Mammary epithelial cell (primary cell): ENCODE measurements at regions not wholly inside any gene's neighbourhood (a gene's known extent, or its start where the extent isn't known, plus 50 kb on each side); places are given as distances from the start of the nearest gene placed in this dataset.

Source experiments
- EZH2 ChIP-seq: IDR thresholded peaks from 2 replicates; pipeline ENCODE4 v1.6.1; 2012; ENCODE audit warnings: low read length, inconsistent platforms, borderline replicate concordance
- TF ChIP-seq, protein P1 (sequence below), 2 donors: IDR thresholded peaks in 1 of 2; conservative IDR thresholded peaks in 1 of 2; 2 replicates each; pipeline ENCODE4 v1.5.1; 2011 to 2012; ENCODE audit warnings: inconsistent platforms in 2 of 2, low read length in 2 of 2, mild to moderate bottlenecking in 2 of 2, control low read depth in 1 of 2, low read depth in 1 of 2; ENCODE audit not compliant: insufficient read depth in 1 of 2; ENCODE audit errors: extremely low read depth in 1 of 2

DNA sequence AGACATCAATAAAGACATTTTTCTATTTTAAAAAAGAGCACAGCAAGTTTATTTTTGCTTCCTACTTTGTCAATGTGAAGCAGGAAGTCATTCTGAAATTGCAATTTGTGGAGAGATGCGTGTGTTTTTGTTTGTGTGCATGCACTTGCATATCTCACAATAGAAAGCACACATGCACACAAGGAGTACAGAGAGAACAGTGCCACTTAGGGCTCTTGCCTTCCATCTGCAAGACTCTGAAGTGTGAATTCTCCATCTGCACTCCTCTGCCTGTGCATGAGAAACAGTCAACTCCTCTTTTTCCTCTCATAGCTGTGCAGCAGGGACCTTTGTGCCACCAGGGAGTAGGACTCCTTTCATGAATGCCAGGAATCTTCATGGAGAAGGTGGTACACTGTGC lies 316.3 kb upstream of the CNR1 start:
- TF ChIP-seq, protein P1, sequence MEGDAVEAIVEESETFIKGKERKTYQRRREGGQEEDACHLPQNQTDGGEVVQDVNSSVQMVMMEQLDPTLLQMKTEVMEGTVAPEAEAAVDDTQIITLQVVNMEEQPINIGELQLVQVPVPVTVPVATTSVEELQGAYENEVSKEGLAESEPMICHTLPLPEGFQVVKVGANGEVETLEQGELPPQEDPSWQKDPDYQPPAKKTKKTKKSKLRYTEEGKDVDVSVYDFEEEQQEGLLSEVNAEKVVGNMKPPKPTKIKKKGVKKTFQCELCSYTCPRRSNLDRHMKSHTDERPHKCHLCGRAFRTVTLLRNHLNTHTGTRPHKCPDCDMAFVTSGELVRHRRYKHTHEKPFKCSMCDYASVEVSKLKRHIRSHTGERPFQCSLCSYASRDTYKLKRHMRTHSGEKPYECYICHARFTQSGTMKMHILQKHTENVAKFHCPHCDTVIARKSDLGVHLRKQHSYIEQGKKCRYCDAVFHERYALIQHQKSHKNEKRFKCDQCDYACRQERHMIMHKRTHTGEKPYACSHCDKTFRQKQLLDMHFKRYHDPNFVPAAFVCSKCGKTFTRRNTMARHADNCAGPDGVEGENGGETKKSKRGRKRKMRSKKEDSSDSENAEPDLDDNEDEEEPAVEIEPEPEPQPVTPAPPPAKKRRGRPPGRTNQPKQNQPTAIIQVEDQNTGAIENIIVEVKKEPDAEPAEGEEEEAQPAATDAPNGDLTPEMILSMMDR (conservative IDR thresholded peaks at IDR 0.05 in 1 of 2, IDR thresholded peaks at IDR 0.05 in 1 of 2; ENCODE audit: extremely low read depth in 1 of 2, insufficient read depth in 1 of 2, low read depth in 1 of 2, low read length in 2 of 2), result no peak
- no peak for TF ChIP-seq EZH2
